Thyroid gland (tissue), 4 donors: ENCODE measurements at regions not wholly inside any gene's neighbourhood (a gene's known extent, or its start where the extent isn't known, plus 50 kb on each side); places are given as distances from the start of the nearest gene placed in this dataset.

Source experiments
- CTCF ChIP-seq, 6 experiments: fragments of 200-600 bp in 3 of 6; fragments of 450-650 bp in 3 of 6; sonication (generic) in 3 of 6; IDR thresholded peaks; one replicate each; pipeline ENCODE4 v1.5.1; 2016 to 2019; ENCODE audit warnings: antibody characterized with exemption in 6 of 6, mild to moderate bottlenecking in 2 of 6, inconsistent platforms in 1 of 6, moderate library complexity in 1 of 6
- POLR2A ChIP-seq, 2 donors: fragments of 450-650 bp; IDR thresholded peaks; one replicate each; pipeline ENCODE4 v1.6.1; 2017; ENCODE audit warnings: antibody characterized with exemption in 2 of 2, mild to moderate bottlenecking in 2 of 2, moderate library complexity in 1 of 2

DNA sequence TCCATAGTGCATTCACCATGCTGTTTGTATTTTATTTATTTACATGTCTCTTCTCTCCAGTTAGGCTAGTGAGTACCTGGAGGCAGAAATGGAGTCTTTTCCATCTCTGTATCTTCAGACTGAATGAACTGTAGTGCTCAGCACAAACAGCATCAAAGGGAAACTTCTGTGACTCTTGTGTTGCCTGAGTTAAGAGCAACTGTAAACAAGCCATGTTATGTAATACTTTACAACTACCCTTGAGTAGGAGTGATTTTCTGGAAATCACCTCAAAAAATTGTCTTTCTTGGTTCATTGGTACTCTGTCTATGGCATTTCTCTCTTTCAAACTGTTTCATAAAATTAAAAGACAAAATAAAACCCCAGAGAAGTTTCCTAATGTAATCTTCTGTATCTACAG lies 258.3 kb downstream of the CGGBP1 start:
- TF ChIP-seq CTCF (IDR thresholded peaks at IDR 0.05): no peak
- no peak for TF ChIP-seq POLR2A (IDR thresholded peaks at IDR 0.05)
